ENCODE measurements at regions not wholly inside any gene's neighbourhood (a gene's known extent, or its start where the extent isn't known, plus 50 kb on each side); places are given as distances from the start of the nearest gene placed in this dataset.
"Not testable (repeated sequence)": the region's sequence is repeated elsewhere in the genome, so short reads cannot be mapped to it uniquely, and the experiment has no call there.

DNA sequence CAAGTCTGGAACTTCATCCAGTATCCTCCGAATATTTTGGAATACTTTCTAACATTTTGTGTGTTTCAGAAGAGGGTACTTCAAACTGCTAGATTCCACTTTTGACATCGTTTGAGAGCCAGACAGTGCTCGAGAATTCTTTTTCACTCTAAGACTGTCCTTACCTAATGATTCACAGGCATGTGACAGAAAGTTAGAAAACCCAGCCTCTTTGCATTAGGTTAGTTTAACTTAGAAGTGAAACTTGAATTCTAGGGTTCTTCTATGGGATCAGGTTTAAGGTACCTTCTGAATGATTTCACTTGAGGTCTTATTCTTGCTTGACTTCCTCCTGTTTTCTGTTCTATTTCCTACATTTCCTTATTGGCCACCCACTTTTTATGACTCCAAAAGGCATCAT, 431.8 kb downstream of the SLC6A15 start:
- DNase-seq = no peak

DNA sequence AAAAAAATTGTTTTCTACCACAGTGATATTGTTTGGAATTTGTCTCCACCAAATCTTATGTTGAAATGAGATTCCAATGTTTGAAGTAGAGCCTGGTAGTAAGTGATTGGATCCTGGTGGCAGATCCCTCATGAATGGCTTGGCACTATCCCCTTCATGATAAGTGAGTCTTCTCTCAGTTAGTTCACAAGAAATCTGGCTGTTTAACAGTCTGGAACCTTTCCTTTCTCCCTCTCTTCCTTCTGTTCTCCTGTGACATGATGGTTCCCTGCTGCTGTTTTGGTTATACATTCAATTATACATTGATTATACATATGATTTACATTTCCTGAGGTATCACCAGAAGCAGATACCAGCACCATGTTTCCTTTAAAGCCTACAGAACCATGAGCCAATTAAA, 442.2 kb downstream of the SLC6A15 start:
- DNase-seq = no peak

DNA sequence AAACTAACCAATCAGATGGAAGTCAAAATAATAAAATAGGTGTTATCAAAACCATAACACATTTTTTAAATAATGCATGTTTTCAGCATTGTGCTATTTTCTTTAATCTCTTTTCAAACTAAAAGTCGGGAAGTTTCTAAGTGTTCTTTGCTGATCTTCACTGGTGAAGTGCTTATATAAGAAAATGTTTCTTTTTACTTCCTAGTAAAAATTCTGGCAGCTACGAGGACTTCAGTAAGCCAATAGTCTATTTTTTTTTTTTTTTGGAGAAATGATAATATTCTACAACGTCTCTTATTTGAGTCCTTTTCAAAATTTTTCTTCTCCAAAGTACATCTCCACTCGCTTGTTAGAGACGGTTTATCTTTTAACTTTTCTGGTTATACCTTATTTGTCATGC, 448.0 kb downstream of the SLC6A15 start:
- no peak for DNase-seq

DNA sequence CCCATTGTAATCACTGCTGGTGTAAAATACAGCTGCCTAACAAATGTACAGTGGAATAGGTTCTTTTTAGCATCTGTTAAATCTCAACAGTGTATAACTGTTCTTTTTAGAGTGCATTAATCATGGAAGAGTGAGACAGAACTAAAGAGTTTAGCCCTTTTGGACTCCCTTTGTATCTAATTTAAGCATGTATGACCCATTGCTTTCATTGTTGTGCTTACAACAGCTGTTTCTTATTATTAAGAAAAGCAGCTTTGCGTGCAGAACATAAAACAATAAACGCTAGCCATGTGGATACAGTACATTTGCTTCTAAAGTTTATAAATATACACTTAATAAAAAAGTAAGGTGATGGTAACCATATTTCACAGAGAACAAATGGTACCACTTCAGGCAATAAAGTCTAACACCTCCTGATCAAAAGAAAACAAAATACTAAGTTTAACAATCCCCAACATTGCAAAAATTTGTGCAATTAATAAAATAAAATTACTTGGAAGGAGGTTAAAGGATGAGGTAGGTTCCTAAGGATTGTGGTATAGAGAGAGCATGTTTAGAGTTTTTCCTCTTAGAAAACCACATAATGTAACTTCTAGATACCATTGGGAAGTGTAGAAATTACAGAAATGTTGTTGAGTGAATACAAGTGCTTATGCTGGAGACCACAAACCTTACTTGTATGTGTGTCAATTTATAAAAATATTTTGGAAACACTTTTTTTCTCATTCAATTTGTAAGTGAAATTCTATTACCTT, 448.7 kb downstream of the SLC6A15 start:
- DNase-seq = no peak

DNA sequence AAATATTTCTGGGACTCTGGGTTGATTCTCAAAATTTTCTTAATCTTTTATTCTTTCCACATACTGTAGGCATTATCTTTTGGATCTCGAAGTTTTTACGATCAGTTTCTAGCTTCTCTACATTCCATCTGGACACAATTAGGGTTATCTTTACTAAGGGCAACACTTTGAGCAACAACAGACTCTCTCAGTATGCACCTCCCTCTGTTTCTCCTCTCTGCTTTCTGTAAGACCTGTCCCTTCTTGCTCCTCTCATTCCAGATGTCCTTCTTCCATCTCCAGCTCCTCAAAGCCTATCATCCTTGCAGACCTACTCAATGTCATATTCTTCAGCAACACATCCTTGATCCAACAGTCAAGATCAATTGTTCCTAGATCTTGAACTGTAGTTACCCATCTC, 457.0 kb downstream of the SLC6A15 start:
- DNase-seq = no peak

DNA sequence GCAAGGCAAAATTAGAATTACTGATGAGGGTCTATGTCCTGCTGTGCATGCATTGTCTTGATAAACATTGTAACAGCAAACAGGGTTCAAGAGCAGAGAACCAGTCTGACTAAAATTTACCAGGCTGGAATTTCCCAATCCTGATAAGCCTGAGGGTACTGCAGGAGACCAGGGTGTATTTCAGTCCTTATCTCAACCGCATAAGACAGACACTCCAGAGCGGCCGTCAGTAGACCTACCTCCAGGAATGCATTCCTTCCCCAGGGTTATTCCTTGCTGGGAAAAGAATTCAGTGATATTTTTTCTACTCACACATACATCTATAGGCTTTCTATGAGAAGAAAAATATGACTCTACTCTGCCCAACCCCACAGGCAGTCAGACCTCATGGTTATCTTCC, 466.1 kb downstream of the SLC6A15 start:
- DNase-seq = not testable (repeated sequence)

DNA sequence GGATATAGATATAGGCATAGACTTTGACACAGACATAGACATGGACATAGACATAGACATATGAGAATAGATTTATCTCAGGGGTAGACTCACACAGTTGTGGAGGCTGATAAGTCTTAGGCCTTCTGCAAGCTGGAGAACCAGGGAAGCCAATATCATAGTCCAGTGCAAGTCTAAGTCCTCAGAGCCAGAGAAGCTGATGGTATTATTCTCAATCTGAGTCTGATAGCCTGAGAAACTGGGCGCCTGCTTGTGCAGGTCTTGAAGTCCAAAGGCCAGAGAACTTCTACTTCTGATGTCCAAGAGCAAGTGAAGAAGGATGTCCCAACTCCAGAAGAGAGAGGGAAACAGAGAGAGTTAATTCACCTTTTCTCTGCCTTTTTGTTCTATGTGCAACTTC, 476.5 kb downstream of the SLC6A15 start:
- no peak for DNase-seq

DNA sequence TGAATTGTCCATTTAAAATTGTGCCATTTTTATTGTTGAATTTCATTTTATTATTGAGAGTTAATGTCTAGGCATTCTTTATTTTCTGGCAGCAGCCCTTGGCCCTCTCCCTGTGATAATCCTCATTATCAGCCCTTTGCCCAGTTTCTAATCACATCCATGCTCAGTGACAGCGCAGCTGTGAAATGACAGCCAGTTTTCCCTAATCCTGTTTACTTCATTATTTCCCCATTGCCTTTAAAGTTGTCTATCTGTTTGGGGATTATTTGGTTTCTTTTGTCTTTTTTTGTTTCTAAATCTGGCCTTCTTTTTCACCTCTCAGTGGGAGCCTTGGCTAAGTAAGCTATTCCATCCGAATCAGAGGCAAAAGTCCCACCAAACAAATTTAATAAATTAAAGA, 476.9 kb downstream of the SLC6A15 start:
- DNase-seq = no peak

DNA sequence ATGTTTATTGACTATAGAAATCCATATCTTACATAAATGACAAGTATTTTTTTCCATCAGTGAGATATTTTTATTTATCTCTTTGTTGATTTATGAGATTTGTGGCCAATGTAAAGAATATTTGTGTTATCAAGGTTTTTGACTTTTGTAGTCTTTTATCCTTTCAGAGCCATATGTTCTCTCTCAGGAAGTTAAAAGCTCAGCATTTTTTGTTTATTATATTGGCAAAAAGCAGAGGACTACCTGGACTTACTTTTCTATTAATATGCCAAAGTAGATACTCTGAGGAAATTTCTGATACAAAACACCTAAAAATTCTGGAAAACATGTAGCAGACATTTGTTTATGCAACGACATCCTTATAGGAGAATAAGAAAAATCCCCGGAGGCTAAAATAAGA, 490.3 kb downstream of the SLC6A15 start:
- no peak for DNase-seq

DNA sequence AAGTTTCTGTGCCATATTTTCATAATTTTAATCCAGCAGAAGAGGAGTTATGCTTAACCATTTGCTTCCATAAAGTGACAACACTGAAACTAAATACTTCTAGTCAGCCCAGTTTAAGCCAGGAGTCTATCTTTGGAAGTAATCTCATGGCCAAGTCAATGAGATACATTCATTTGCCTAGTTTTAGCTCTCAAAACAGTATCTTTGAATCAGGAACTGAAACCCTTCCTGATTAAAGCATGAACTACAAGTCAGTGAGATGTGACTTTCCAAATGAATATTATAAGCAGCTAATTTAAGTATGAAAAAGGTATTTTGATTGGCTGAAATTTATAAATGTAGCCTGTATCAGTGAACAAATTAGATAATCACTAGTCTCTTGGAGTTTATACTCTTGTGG, 491.5 kb downstream of the SLC6A15 start:
- DNase-seq = no peak

DNA sequence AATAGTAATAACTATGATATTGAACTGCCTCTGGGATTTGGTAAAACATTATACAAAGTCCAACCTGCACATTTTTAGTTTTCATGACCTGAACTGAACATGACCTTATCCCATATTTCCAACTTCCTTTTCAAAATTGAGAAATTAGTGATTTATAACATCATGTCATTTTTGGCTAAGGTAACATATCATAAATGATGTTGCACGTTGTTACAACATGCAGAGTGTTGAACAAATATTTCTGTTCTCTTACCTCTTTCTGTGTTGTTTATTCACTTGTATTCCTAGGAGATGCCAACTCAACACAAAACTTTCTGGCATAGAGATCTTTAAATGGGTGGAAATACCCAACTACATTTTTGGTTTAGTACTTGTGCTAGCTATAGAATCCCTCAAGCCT, 496.0 kb downstream of the SLC6A15 start:
- no peak for DNase-seq

DNA sequence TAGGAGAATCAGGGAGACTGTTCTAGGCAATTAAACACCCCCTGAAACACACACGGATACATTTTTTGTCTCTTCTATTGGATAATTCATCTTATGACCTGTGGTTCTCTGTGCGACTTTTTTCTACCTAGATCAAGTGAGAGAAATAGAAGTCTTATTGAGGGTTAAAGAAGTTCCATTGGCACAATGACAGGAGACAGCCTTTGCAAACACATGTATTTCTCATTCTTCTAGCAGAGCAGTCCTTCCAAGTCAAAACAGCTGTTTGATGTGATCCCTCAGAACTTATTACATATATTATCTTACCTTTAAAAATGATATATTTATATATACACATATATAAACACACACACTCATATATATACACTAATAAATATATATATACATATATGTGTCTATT, 496.7 kb downstream of the SLC6A15 start:
- DNase-seq = no peak

DNA sequence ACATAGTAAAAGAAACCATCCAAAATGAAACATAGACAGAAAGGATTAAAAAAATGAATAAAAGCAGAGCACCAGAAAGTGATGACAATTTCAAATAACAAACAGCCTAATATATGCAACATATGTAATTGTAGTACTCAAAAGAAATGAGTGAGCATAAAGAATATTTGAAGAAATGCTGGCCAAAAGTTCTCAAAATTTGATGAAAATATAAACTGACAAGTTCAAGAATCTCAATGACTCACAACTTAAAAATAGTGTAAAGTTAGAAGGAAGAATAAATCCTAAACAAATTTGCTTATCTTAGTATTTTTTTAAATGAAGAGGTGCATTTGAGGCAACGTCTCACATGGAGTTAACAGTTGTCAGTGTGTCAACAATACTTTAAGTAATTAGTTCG, 498.9 kb downstream of the SLC6A15 start:
- no peak for DNase-seq

DNA sequence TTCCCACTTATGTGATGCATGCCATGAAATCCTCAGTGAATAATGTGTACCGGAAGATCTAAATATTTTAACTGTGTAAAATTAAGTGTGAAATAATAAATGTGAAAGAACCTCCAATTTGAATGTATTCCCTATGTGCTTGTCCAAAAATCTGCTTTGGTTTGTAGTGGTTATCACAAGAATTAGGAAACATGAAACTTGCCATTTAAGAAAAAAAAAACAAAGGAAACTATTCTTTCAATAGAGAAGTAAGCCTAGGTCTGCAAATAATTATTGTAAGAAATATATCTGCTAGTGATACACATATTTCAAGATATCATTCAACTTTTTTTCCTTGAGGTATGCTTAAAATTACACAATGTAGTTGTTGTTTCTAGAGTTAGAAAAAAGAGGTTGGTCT, 500.4 kb downstream of the SLC6A15 start:
- DNase-seq = no peak

DNA sequence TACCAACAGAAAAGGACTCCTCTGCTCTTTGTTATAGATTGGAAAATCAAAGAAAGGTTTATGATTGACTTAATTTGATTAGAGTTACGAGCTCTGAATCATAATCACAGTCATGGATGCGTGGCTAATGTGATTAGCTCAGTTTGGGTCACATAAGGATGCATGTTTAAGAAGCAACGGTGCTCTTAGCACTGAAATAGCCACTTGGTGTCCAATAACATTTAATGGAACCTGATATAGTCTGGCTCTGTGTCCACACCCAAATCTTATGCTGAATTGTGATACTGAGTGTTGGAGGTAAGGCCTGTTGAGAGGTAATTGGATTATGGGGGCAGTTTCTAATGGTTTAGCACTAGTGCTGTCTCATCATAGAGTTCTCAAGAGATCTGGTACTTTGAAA, 501.6 kb downstream of the SLC6A15 start:
- no peak for DNase-seq

DNA sequence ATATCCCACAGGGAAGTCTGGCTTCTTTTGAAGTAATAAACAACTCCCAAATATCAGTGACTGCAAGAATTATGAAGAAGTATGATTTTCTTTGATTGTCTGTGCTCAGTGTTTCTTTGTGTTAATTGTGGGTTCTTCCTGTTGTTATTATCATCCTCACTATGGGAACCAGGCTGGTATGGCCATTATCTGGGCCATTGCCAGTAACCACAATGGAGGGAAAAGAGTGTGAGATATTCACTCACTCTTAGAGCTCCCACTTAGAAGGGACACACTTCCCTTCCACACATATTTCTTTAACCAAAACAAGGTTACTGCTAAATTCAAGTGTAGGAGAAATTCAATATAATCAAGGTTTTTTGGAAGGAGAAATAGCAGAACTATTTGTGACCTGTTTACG, 503.7 kb downstream of the SLC6A15 start:
- no peak for DNase-seq

DNA sequence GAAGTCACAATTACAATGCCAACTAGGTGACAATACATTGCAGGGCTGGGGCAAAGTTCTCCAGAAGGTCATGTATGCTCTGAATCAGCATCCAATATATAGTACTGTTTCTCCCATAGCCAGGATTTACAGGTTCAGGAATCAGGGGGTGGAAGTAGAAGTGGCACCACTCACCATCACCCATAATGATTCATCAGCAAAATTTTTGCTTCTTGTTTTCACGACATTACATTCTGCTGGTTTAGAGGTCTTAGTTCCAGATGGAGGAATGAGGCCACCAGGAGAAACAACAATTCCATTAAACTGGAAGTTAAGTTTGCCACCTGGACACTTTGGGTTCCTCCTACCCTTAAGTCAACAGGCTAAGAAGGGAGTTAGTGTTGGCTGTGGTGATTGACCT, 505.9 kb downstream of the SLC6A15 start:
- DNase-seq = not testable (repeated sequence)

DNA sequence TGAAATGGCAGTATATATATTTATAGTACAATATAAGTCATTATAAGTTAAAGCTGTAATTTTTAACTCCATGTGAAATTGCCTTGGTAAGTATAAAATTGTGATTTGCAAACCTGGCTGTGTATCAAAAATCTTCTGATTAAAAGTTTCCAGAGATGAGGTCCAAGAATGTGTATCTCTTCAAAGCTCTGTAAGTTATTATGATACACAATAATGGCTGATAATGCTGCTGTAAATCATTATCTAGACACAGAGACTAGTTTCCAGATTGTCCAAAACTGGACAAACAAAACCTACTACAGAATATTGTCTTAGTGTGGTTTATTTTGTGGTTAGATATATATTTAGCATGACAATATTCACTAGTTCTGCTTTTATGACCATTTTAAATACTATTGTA, 514.8 kb downstream of the SLC6A15 start:
- DNase-seq = no peak

DNA sequence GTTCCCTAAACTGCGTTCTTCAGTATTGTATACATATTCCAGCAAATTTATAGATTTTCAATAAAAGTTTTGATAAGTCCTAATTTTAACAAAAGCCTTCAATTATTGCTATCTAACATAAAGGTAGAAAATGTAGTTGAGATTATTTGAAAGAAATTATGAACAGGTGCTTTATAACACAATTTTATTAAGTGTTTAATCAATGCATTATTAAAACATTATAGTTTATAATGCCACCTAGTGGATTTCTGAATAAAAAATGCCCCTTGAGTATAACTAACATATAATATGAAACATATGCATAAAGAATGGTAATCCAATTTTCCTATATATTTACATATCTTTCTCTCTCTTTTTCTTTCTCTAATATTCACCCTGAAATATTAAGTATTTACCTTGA, 515.3 kb downstream of the SLC6A15 start:
- DNase-seq = no peak

DNA sequence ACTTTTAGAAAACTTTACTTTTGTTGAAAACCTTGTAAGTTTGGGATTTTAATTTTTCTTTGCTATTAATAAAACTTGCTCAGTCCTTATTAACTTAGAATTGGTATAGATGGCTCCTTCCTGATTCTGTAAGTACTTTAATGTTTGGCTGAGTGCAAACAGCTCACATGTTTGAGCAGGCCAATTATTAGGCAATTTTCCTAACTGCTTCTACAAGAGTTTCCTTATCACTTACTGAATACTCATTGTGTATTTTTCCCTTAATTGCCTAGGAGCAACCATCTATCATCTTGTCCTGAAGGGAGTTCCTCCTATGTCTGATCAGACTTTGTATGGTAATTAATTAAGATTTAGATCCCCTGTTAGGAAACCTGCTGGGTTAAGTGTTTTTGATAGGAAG, 521.4 kb downstream of the SLC6A15 start:
- DNase-seq = not testable (repeated sequence)

DNA sequence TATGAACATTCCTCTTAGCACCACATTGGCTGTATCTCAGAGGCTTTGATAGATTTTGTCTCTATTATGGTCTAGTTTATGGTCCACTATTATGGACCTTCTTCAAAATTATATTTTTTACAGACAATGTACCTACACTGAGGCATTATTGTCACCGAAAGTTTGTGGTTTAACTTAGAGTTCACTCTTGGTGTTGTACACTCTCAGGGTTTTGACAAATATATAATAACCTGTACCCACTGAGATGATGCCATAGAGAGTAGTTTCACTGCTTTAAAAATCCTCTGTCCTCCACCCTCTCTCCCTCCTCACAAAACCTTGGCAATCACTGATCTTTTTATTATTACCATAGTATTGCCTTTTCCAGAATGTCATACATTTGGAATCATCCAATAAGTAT, 528.2 kb downstream of the SLC6A15 start:
- DNase-seq = no peak

DNA sequence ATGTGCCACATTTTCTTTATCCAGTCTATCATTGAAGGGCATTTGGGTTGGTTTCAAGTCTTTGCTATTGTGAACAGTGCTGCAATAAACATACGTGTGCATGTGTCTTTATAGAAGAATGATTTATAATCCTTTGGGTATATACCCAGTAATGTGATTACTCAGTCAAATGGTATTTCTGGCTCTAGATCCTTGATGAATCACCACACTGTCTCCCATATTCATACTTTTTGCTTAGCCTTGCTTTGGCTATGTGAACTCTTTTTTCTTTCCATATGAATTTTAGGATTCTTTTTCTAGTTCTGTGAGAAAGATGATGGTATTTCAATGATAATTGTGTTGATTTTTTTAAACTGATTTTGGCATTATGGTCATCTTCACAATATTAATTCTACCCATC, 530.1 kb downstream of the SLC6A15 start:
- DNase-seq = not testable (repeated sequence)

DNA sequence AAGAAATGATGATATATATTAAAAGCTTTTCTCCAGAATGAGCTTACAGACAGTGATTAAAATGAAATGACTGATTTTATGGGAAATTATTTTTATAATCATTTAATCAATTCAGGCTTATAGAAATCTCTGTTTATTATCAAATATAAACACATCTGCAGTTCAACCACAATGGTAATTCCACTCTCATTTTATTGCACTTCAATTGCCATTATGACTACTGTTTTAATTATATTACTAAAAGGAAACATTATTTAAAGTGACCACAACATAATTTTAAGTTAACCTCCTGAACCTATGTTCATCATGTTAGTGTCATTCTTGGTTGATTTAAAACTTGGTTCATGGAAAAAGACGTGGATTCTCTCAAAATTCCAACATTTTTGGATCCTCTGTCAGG, 536.3 kb downstream of the SLC6A15 start:
- DNase-seq = no peak

DNA sequence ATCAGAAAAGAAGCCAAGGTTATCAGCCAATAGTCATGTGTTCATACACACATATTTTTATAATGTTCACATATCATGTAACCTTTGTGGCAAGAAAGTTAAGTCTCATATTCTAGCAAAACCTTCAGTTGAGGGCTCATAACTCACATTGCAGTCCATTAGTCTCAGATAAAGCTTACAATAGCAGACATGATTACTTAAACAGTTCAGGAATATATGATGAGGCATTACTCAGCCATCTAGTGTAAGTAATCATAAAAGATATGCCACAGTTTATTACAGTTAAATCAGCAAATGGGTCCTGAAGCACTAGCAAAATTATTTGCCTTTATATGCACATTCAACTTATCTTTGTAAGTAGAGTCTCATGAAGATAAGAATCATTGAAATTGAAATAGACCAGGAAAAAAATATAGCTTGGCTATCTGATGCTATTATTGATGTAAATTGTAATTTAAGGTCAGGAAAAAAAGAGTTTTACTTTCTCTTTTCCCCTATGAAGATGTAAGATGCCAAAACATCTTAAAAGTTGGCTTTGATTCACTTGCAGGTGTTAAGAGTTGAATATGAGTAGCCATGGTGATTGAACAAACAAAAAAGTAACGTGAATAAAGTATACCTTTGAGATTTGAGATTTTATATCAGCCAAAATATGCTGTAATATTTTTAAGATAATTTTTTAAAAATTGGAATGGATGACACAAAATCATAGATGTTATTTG, 537.0 kb downstream of the SLC6A15 start:
- DNase-seq = no peak

DNA sequence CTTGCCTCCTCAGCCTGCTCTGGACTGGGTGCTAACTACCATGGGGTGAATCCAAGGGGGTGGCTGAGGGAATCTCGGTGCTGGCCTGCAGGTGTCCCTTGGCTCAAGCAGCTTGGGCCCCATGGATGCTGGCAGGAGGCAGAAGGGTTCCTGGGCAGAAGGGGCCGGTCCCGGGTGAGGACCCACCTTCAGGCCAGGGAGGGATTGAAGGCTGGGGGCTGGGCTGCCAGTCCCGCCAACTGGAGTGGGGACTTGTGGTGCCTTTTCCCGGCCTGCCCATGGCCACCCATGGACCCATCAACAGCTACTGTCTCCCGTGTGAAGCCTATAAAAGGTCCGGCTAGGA, 550.1 kb downstream of the SLC6A15 start:
- DNase-seq = no peak

All from CD4-positive, alpha-beta T cell treated with Interleukin-4 for 1 hour (primary cell).